MCF 10A (cell line): ENCODE measurements at regions not wholly inside any gene's neighbourhood (a gene's known extent, or its start where the extent isn't known, plus 50 kb on each side); places are given as distances from the start of the nearest gene placed in this dataset.

Source experiments
- BruUV-seq: library from RNA; stranded (reverse); fragments of 400-500 nt; replicated peaks from 2 replicates; lab custom pipeline; 2021; lab: Mats Ljungman, UMichigan
- CTCF ChIA-PET: fragments of 300-600 bp; sonication (Branson Sonifier 250); formaldehyde crosslinking; extraction: SDS; loops from one replicate; lab custom pipeline; 2021; ENCODE audit warnings: antibody characterized with exemption, inconsistent platforms; lab: Yijun Ruan, JAX
- POLR2A ChIA-PET: fragments of 300-600, 350-650 bp; sonication (Branson Sonifier 250); formaldehyde crosslinking; extraction: SDS; loops from one replicate; lab custom pipeline; 2020; ENCODE audit warnings: antibody characterized with exemption, inconsistent platforms; lab: Yijun Ruan, JAX
- DNase-seq: peaks from one replicate; pipeline ENCODE4 v3.0.0-alpha.2; 2018; ENCODE audit not compliant: unreplicated experiment
- H3K27ac Mint-ChIP-seq: one replicate; pipeline ENCODE4 v1.8.0; 2022; ENCODE audit warnings: mild to moderate bottlenecking, low read depth, mixed read lengths; ENCODE audit not compliant: unreplicated experiment
- H3K27me3 Mint-ChIP-seq: one replicate; pipeline ENCODE4 v1.8.0; 2022; ENCODE audit warnings: mixed read lengths; ENCODE audit not compliant: insufficient read depth, unreplicated experiment
- H3K36me3 Mint-ChIP-seq: one replicate; pipeline ENCODE4 v1.8.0; 2022; ENCODE audit warnings: mild to moderate bottlenecking, moderate library complexity, mixed read lengths; ENCODE audit not compliant: insufficient read depth, unreplicated experiment
- H3K4me1 Mint-ChIP-seq: one replicate; pipeline ENCODE4 v1.8.0; 2022; ENCODE audit warnings: mixed read lengths; ENCODE audit not compliant: insufficient read depth, unreplicated experiment
- H3K4me3 Mint-ChIP-seq: one replicate; pipeline ENCODE4 v1.8.0; 2022; ENCODE audit warnings: mild to moderate bottlenecking, moderate library complexity, mixed read lengths; ENCODE audit not compliant: unreplicated experiment
- H3K9me3 Mint-ChIP-seq: one replicate; pipeline ENCODE4 v1.8.0; 2022; ENCODE audit warnings: mixed read lengths; ENCODE audit not compliant: unreplicated experiment
- CTCF ChIP-seq: fragments of 200-600 bp; IDR thresholded peaks from one replicate; pipeline ENCODE4 v1.8.0; 2022; ENCODE audit warnings: antibody characterized with exemption, mild to moderate bottlenecking; ENCODE audit not compliant: unreplicated experiment
- intact Hi-C: fragments of 100-400 bp; cut with micrococcal nuclease; formaldehyde crosslinking; loops from 2 replicates; pipeline ENCODE4 v1.14.1; 2022

GRCh38 chr5:159402856-159403255 lies 72.6 kb upstream of the IL12B start:
- no peaks in the 10 kb centered on the region for H3K9me3 Mint-ChIP-seq
- no TSS peak for BruUV-seq
- no peak overlapping the region for H3K27ac Mint-ChIP-seq
- intact Hi-C loops = no loop called here
- H3K4me1 Mint-ChIP-seq = peaks cover 20% of the 10 kb centered on the region
- DNase-seq = no peak
- H3K4me3 Mint-ChIP-seq = no peak overlapping the region
- no peaks in the 10 kb centered on the region for H3K36me3 Mint-ChIP-seq
- H3K27me3 Mint-ChIP-seq = no peaks in the 10 kb centered on the region
- no peak for TF ChIP-seq CTCF
- ChIA-PET CTCF (interaction anchor here (0.6 kb wide), 2 partner anchors 464 to 1008 kb away, joined by 3 to 4 read pairs; no protein-coding TSS in a partner anchor), POLR2A (interaction anchor here (0.8 kb wide), 1 partner anchor 10 kb away, joined by 4 read pairs; no protein-coding TSS in a partner anchor)

GRCh38 chr5:159403906-159404681 lies 73.8 kb upstream of the IL12B start:
- peak; percentile 30 for DNase-seq
- CTCF ChIA-PET = no interaction called here
- Mint-ChIP-seq H3K4me1 (peaks cover 20% of the 10 kb centered on the region), H3K4me3 (no peak overlapping the region), H3K27me3 (no peaks in the 10 kb centered on the region), H3K36me3 (no peaks in the 10 kb centered on the region), H3K9me3 (no peaks in the 10 kb centered on the region), H3K27ac (no peak overlapping the region)
- POLR2A ChIA-PET = no interaction called here
- no peak for TF ChIP-seq CTCF
- intact Hi-C loops = no loop called here
- no TSS peak for BruUV-seq

- Mint-ChIP-seq H3K4me1 (peaks cover 20% of the 10 kb centered on the region), H3K36me3 (no peaks in the 10 kb centered on the region), H3K4me3 (no peak overlapping the region), H3K27me3 (no peaks in the 10 kb centered on the region), H3K9me3 (no peaks in the 10 kb centered on the region), H3K27ac (no peak overlapping the region)
- ChIA-PET CTCF (no interaction called here), POLR2A (no interaction called here)
- no TSS peak for BruUV-seq
- intact Hi-C loops = no loop called here
- DNase-seq = no peak
- no peak for TF ChIP-seq CTCF
Measured at GRCh38 chr5:159405611-159406031, 75.3 kb upstream of the IL12B start.

GRCh38 chr5:159406571-159406970 lies 76.3 kb upstream of the IL12B start:
- CTCF ChIA-PET = no interaction called here

More at GRCh38 chr5:159406571-159406970, 76.3 kb upstream of the IL12B start:
- Mint-ChIP-seq H3K4me3 (no peak overlapping the region), H3K27ac (no peak overlapping the region), H3K36me3 (no peaks in the 10 kb centered on the region), H3K9me3 (no peaks in the 10 kb centered on the region), H3K4me1 (peaks cover 20% of the 10 kb centered on the region), H3K27me3 (no peaks in the 10 kb centered on the region)
- intact Hi-C loops = no loop called here
- no peak for DNase-seq
- TF ChIP-seq CTCF = no peak
- BruUV-seq = no TSS peak
- POLR2A ChIA-PET = interaction anchor here (0.6 kb wide), 2 partner anchors 384 to 1855 kb away, joined by 3 read pairs; no protein-coding TSS in a partner anchor
